Uterus (tissue), 3 donors: ENCODE measurements at regions not wholly inside any gene's neighbourhood (a gene's known extent, or its start where the extent isn't known, plus 50 kb on each side); places are given as distances from the start of the nearest gene placed in this dataset.

Source experiments
- DNase-seq, 2 donors: peaks; one replicate each; pipeline ENCODE4 v3.0.0-alpha.2; 2019 to 2020
- H3K27ac ChIP-seq, 2 donors: fragments of 200-600 bp; sonication (generic); 1 replicate in 1 of 2; 2 replicates in 1 of 2; pipeline ENCODE4 v1.5.1; 2016 to 2018
- H3K27me3 ChIP-seq, 2 donors: fragments of 200-600 bp; sonication (generic); one replicate each; pipeline ENCODE4 v1.5.1; 2018 to 2019; ENCODE audit warnings: control low read depth in 1 of 2
- H3K36me3 ChIP-seq, 2 donors: fragments of 200-600 bp; sonication (generic); one replicate each; pipeline ENCODE4 v1.5.1; 2019; ENCODE audit warnings: control low read depth in 1 of 2
- H3K4me1 ChIP-seq, 2 donors: fragments of 200-600 bp; sonication (generic); one replicate each; pipeline ENCODE4 v1.5.1; 2018 to 2019; ENCODE audit warnings: control low read depth in 1 of 2
- H3K4me3 ChIP-seq, 2 donors: fragments of 200-600 bp; sonication (generic); 1 replicate in 1 of 2; 2 replicates in 1 of 2; pipeline ENCODE4 v1.5.1; 2018 to 2019; ENCODE audit warnings: mild to moderate bottlenecking in 1 of 2
- H3K9me3 ChIP-seq, 2 donors: fragments of 200-600 bp; sonication (generic); one replicate each; pipeline ENCODE4 v1.5.1; 2019; ENCODE audit warnings: control low read depth in 1 of 2
- POLR2A ChIP-seq, 2 donors: fragments of 450-650 bp; IDR thresholded peaks; one replicate each; pipeline ENCODE4 v1.6.1; 2016; ENCODE audit warnings: antibody characterized with exemption in 2 of 2, mild to moderate bottlenecking in 1 of 2, moderate library complexity in 1 of 2
- intact Hi-C: fragments of 100-400 bp; cut with DNase I; formaldehyde crosslinking; loops from one replicate; pipeline ENCODE4 v1.15.1; 2023; ENCODE audit warnings: low total_unique reads
- TF ChIP-seq, protein P1 (sequence below), 4 experiments: fragments of 200-600 bp in 2 of 4; fragments of 450-650 bp in 2 of 4; sonication (generic) in 2 of 4; IDR thresholded peaks; one replicate each; pipeline ENCODE4 v1.5.1; 2016 to 2019; ENCODE audit warnings: antibody characterized with exemption in 4 of 4, mild to moderate bottlenecking in 2 of 4, moderate library complexity in 1 of 4
- donor health status: DM: yes; HTN: yes; CAD: no.

DNA sequence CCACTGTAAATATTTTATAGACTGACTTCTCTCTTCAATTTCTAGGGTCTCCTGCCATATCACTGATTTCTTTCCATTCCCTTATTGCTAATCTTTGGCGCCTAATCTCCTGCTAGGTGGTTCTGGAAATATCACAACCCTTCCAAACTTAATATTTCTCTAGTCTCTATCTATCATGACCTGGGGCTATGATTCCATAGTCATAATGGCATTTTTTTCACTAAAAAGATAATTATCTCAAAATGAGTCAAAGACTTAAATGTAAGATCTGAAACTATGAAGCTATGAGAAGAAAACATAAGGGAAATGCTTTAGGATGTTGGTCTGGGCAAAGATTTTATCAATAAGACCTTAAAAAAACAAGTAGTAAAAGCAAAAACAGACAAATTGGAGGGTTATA is 74.2 kb downstream of the LEPR start:
- DNase-seq: no peak
- intact Hi-C loops: no loop called here
- H3K27me3 ChIP-seq: no peaks in the 10 kb centered on the region
- TF ChIP-seq, protein P1, sequence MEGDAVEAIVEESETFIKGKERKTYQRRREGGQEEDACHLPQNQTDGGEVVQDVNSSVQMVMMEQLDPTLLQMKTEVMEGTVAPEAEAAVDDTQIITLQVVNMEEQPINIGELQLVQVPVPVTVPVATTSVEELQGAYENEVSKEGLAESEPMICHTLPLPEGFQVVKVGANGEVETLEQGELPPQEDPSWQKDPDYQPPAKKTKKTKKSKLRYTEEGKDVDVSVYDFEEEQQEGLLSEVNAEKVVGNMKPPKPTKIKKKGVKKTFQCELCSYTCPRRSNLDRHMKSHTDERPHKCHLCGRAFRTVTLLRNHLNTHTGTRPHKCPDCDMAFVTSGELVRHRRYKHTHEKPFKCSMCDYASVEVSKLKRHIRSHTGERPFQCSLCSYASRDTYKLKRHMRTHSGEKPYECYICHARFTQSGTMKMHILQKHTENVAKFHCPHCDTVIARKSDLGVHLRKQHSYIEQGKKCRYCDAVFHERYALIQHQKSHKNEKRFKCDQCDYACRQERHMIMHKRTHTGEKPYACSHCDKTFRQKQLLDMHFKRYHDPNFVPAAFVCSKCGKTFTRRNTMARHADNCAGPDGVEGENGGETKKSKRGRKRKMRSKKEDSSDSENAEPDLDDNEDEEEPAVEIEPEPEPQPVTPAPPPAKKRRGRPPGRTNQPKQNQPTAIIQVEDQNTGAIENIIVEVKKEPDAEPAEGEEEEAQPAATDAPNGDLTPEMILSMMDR (IDR thresholded peaks at IDR 0.05): no peak
- TF ChIP-seq POLR2A (IDR thresholded peaks at IDR 0.05): no peak
- no peaks in the 10 kb centered on the region for H3K36me3 ChIP-seq
- no peaks in the 10 kb centered on the region for H3K9me3 ChIP-seq
- peak overlapping the region in 1 of 2 donors; percentile 54 for H3K27ac ChIP-seq
- H3K4me3 ChIP-seq: no peak overlapping the region
- H3K4me1 ChIP-seq: no peaks in the 10 kb centered on the region

DNA sequence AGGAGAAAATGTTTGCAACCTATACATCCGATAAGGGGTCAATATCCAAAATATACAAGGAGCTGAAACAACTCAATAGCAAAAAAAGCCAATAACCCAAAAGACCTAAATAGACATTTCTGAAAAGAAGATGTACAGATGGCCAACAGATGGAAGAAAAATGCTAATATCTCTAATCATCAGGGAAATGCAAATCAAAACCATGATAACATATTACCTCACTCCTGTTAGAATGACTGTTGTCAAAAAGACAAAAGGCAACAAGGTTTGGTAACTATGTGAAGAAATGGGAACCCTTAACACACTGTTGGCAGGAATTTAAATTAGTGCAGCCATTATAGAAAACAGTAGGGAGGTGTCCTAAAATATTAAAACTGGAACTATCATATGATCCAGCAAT is 74.7 kb downstream of the LEPR start:
- H3K36me3 ChIP-seq: no peaks in the 10 kb centered on the region
- no peaks in the 10 kb centered on the region for H3K9me3 ChIP-seq
- no peak for DNase-seq
- intact Hi-C loops: no loop called here
- H3K4me3 ChIP-seq: no peak overlapping the region
- no peaks in the 10 kb centered on the region for H3K27me3 ChIP-seq
- no peaks in the 10 kb centered on the region for H3K4me1 ChIP-seq
- no peak overlapping the region for H3K27ac ChIP-seq
- no peak for TF ChIP-seq POLR2A (IDR thresholded peaks at IDR 0.05)
- TF ChIP-seq, protein P1 (IDR thresholded peaks at IDR 0.05): no peak

DNA sequence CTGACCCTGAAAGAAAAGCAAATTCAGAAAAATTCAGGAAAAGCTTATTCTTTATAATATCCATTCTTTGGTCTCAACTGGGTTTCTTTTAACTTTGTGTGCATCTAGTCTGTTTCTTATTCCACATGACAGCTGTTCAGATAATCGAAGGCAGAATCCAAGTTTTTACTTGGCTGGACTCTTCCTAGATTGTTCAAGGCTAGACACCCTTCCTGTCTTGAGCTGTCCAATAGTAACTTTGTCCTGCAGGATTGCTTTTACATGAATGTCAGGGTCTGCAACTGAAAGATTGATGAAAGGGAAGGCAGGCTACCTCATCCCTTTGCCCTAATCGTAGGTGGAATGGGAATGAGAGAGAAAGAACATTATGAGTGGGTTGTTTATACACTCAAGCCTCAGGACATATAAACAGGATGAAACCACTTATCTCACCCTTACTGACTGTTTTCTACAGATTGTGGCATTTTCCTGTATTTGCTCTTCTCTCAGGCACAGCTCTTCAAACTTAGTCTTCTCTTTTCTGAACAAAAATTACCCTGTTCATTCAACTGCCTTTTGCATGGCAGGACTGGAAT is 76.9 kb downstream of the LEPR start:
- no peak overlapping the region for H3K27ac ChIP-seq
- TF ChIP-seq, protein P1 (IDR thresholded peaks at IDR 0.05): no peak
- TF ChIP-seq POLR2A (IDR thresholded peaks at IDR 0.05): no peak
- intact Hi-C loops: no loop called here
- no peak for DNase-seq
- H3K36me3 ChIP-seq: no peaks in the 10 kb centered on the region
- no peaks in the 10 kb centered on the region for H3K27me3 ChIP-seq
- H3K4me1 ChIP-seq: no peaks in the 10 kb centered on the region
- H3K4me3 ChIP-seq: no peak overlapping the region
- H3K9me3 ChIP-seq: no peaks in the 10 kb centered on the region

DNA sequence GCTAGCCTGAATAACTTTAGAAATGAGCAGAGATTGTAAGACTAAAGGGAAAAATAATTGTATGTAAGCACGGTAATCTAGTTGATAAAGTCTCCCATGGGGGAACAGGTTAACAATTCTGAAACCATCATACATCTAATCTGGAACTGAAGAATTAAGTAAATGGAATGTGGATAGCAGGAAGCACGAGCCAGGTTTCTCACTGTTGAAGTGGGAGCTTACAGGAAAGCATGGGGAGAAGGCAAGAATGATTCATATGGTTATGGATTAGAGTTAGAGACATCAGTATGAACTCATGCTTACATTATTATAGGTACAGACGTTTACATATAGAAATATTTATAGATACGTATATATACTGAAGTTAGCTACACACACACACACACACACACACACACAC is 83.0 kb downstream of the LEPR start:
- Histone ChIP-seq H3K27ac (no peak overlapping the region), H3K9me3 (no peaks in the 10 kb centered on the region), H3K4me3 (no peak overlapping the region), H3K27me3 (no peaks in the 10 kb centered on the region), H3K36me3 (no peaks in the 10 kb centered on the region), H3K4me1 (no peaks in the 10 kb centered on the region)
- TF ChIP-seq, protein P1 (IDR thresholded peaks at IDR 0.05): no peak
- TF ChIP-seq POLR2A (IDR thresholded peaks at IDR 0.05): no peak
- intact Hi-C loops: no loop called here
- DNase-seq: no peak

DNA sequence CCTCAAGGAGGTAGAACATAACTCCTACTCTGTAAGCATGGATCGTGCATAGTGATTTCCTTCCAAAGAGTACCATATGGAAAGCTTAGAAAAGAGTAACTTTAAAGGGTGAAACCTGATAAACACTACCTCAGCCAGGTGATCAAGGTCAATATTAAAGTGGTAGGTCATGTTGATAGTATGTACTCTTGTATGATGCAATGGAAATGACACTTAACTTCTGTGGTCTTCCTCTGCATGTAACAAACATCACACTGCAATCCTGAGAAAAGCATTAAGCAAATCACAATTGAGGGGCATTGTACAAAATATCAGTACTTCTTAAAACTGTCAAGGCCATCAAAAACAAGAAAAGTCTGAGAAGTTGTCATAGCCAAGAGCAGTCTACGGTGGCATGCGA is 83.8 kb downstream of the LEPR start:
- Histone ChIP-seq H3K4me3 (no peak overlapping the region), H3K27me3 (no peaks in the 10 kb centered on the region), H3K27ac (no peak overlapping the region), H3K4me1 (no peaks in the 10 kb centered on the region), H3K9me3 (no peaks in the 10 kb centered on the region), H3K36me3 (no peaks in the 10 kb centered on the region)
- intact Hi-C loops: no loop called here
- no peak for DNase-seq
- TF ChIP-seq, protein P1 (IDR thresholded peaks at IDR 0.05): no peak
- no peak for TF ChIP-seq POLR2A (IDR thresholded peaks at IDR 0.05)
